ENCODE measurements at regions not wholly inside any gene's neighbourhood (a gene's known extent, or its start where the extent isn't known, plus 50 kb on each side); places are given as distances from the start of the nearest gene placed in this dataset.

- TF ChIP-seq CTCF (conservative IDR thresholded peaks at IDR 0.05 in 1 of 2, IDR thresholded peaks at IDR 0.05 in 1 of 2; ENCODE audit: low read depth in 1 of 2, low read length in 2 of 2) (no peak), EZH2 (IDR thresholded peaks at IDR 0.05; ENCODE audit: low read length, missing control alignments) (no peak)
Measured at GRCh38 chr15:97672586-97672985, 287.9 kb upstream of the ARRDC4 start.

Measured in fibroblast of lung (primary cell).